NCI-H345 treated with DMSO at 0.1 percent for 48 hours (cell line): ENCODE measurements at regions not wholly inside any gene's neighbourhood (a gene's known extent, or its start where the extent isn't known, plus 50 kb on each side); places are given as distances from the start of the nearest gene placed in this dataset.
"Not testable (repeated sequence)": the region's sequence is repeated elsewhere in the genome, so short reads cannot be mapped to it uniquely, and the experiment has no call there.

Experiments used
- DNase-seq: peaks from one replicate; lab custom pipeline; 2025; ENCODE audit not compliant: unreplicated experiment; lab: John Stamatoyannopoulos, UW

DNA sequence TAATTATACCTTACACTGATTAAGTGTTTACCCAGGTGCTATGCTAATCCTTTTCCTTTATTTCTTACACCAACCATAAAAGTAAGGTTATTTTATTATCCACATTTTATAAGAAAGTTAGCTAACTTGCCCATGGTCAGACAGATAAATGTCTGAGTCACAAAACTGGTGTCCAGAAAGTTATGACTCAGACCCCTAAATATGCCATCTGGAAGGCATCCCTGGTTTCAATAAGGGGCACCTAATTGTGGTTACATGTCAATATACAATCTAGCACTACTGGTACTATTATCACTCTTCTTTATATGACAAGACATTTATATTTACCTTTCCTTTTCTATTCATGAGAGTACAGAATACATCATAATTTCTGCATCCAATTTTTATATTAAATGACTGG, 496.5 kb upstream of the ADGRL2 start:
- no peak for DNase-seq

GRCh38 chr1:81299892-81300291, 500.8 kb upstream of the ADGRL2 start:
- no peak for DNase-seq

- DNase-seq, result no peak
Measured at GRCh38 chr1:81298266-81298665, 502.5 kb upstream of the ADGRL2 start.

DNA sequence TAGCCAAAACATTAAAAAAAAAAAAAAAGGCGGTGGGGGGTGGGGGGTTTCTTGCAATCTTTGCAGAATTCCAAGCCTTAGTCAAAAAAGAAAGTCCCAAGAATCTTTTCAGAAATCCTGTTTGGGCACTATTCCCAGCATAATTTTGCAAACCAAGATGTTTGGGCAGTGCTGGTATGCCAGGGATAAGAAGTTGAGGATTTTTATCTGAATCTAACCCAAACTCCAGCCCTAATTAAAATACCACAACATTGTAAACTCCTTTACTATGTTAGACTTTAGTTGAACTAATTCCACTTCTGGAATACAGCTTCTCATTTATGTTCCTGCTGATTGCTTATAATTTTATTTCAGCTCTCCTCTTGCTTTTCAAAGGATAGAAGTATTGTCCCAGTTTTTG, 504.1 kb upstream of the ADGRL2 start:
- DNase-seq, result no peak

DNA sequence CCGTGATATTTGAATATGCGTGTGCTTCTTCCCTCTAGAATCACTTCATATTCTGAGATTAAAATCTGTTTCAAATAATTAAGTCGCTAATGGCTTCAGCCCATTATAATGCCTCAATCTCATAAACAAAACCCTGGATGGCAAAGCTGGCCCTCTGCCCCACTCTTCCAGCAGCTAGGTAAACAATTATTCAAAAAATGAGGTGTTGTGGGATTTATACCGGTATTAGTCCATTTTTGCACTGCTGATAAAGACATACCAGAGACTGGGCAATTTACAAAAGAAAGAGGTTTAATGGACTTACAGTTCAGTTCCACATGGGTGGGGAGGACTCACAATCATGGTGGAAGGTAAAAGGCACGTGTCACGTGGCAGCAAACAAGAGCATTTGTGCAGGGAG, 510.4 kb upstream of the ADGRL2 start:
- no peak for DNase-seq

- DNase-seq, result no peak
Measured at GRCh38 chr1:81288689-81289088, 512.0 kb upstream of the ADGRL2 start.

DNA sequence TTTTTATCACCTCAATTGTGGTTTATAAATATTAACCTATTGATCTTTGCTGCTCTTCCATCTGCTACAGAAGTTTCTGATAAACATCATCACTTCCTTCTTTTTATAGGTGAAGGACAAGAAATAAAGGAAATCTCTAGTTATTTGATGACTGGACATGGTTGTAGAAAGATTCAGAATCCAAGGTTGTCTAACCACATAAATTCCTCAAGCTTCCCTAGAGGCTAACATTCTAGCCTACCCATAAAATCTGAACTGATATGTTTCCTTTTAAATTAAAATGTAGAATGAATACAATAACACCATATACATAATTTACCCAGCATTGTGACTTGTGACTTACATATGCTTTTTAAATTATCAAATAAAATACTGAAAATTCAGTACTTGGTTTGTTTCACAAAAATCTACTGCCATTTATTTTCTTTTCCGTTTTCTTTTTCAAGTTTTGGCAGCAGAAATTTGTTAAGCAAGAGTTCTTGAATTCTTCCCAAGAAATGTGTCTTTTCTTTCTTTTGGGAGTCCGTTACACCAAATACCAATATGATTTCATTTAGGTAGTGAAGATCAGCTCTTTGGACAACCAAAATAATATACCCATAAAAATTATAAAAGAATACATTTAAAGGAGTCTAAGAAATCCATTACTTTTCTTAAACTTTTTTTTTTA, 513.2 kb upstream of the ADGRL2 start:
- DNase-seq, result no peak

GRCh38 chr1:81270051-81270450, 530.7 kb upstream of the ADGRL2 start:
- no peak for DNase-seq

GRCh38 chr1:81264976-81265375, 535.8 kb upstream of the ADGRL2 start:
- no peak for DNase-seq

DNA sequence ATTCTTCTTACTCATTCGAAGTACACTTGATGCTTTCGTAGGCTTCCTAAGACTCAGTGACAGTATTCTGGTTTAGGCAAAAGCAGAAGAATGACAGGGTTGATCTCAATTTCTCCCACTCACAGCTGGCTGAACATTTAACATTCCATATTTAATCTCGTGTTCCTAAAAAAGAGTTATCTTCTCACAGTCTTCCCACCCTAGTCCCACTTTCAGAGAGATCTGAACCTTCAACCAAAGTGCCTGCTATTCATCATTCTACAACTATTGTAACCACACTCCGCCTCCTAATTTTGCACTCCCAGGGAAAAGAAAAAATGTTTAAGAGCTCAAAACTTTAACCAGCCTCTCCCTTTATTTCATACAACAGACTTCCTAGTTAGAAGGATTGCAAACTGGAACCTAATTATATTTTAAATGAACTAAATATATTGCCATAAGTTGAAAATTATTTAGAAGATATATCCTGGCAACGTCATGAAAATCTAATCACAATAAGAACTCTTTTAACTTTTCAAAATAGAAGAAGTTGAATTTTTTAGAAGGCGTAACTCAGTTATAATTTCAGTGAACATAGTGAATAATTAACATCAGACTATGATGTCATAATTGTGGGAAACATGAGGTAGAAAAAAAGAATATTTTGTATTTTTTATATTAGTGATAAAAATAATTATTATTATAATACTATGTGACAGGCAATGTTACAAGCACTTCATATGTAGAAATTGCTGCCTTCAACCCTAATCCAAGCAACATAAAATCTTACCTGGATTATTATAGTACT, 540.9 kb upstream of the ADGRL2 start:
- DNase-seq, result no peak

- no peak for DNase-seq
Measured at GRCh38 chr1:81254560-81254959, 546.2 kb upstream of the ADGRL2 start.

- DNase-seq, result no peak
Measured at GRCh38 chr1:81254068-81254467, 546.7 kb upstream of the ADGRL2 start.

- no peak for DNase-seq
Measured at GRCh38 chr1:81252471-81253151, 548.1 kb upstream of the ADGRL2 start.

GRCh38 chr1:81250825-81251224, 549.9 kb upstream of the ADGRL2 start:
- not testable (repeated sequence) for DNase-seq

DNA sequence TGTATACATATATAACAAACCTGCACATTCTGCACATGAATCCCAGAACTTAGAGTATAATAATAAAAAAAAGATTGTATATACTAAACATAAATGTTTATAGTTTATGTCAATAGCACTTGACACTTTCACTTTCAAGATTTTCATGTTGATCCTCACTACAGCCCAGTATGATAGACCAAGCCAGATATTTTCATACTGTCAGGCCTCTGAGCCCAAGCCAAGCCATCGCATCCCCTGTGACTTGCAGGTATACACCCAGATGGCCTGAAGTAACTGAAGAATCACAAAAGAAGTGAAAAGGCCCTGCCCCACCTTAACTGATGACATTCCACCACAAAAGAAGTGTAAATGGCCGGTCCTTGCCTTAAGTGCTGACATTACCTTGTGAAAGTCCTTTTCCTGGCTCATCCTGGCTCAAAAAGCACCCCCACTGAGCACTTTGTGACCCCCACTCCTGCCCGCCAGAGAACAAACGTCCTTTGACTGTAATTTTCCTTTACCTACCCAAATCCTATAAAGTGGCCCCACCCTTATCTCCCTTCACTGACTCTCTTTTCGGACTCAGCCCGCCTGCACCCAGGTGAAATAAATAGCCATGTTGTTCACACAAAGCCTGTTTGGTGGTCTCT, 555.5 kb upstream of the ADGRL2 start:
- DNase-seq, result not testable (repeated sequence)

- DNase-seq, result not testable (repeated sequence)
Measured at GRCh38 chr1:81244612-81245011, 556.1 kb upstream of the ADGRL2 start.

GRCh38 chr1:81242103-81242502, 558.6 kb upstream of the ADGRL2 start:
- no peak for DNase-seq

- no peak for DNase-seq
Measured at GRCh38 chr1:81238129-81238528, 562.6 kb upstream of the ADGRL2 start.

- DNase-seq, result no peak
Measured at GRCh38 chr1:81237473-81238089, 563.2 kb upstream of the ADGRL2 start.

- no peak for DNase-seq
Measured at GRCh38 chr1:81234237-81234636, 566.5 kb upstream of the ADGRL2 start.

- DNase-seq, result no peak
Measured at GRCh38 chr1:81233591-81233990, 567.1 kb upstream of the ADGRL2 start.
